Ovary (tissue), 3 donors: ENCODE measurements at regions not wholly inside any gene's neighbourhood (a gene's known extent, or its start where the extent isn't known, plus 50 kb on each side); places are given as distances from the start of the nearest gene placed in this dataset.

Experiments
- POLR2A ChIP-seq: fragments of 450-650 bp; IDR thresholded peaks from one replicate; pipeline ENCODE4 v1.6.1; 2017; ENCODE audit warnings: antibody characterized with exemption, mild to moderate bottlenecking, moderate library complexity
- TF ChIP-seq, protein P1 (sequence below), 3 donors: fragments of 450-650 bp in 2 of 3; fragments of 200-600 bp in 1 of 3; IDR thresholded peaks; one replicate each; pipeline versions ENCODE4 v1.5.1 to v1.8.0; 2016 to 2022; ENCODE audit warnings: antibody characterized with exemption in 3 of 3, mild to moderate bottlenecking in 1 of 3
- donor health status: DM: no; HTN: no; CAD: no.

- no peak for TF ChIP-seq POLR2A
- TF ChIP-seq, protein P1, sequence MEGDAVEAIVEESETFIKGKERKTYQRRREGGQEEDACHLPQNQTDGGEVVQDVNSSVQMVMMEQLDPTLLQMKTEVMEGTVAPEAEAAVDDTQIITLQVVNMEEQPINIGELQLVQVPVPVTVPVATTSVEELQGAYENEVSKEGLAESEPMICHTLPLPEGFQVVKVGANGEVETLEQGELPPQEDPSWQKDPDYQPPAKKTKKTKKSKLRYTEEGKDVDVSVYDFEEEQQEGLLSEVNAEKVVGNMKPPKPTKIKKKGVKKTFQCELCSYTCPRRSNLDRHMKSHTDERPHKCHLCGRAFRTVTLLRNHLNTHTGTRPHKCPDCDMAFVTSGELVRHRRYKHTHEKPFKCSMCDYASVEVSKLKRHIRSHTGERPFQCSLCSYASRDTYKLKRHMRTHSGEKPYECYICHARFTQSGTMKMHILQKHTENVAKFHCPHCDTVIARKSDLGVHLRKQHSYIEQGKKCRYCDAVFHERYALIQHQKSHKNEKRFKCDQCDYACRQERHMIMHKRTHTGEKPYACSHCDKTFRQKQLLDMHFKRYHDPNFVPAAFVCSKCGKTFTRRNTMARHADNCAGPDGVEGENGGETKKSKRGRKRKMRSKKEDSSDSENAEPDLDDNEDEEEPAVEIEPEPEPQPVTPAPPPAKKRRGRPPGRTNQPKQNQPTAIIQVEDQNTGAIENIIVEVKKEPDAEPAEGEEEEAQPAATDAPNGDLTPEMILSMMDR (IDR thresholded peaks at IDR 0.05), result no peak
Observed at GRCh38 chr10:20614911-20615310, 282.2 kb downstream of the NEBL start.
